ENCODE measurements at regions not wholly inside any gene's neighbourhood (a gene's known extent, or its start where the extent isn't known, plus 50 kb on each side); places are given as distances from the start of the nearest gene placed in this dataset.

DNA sequence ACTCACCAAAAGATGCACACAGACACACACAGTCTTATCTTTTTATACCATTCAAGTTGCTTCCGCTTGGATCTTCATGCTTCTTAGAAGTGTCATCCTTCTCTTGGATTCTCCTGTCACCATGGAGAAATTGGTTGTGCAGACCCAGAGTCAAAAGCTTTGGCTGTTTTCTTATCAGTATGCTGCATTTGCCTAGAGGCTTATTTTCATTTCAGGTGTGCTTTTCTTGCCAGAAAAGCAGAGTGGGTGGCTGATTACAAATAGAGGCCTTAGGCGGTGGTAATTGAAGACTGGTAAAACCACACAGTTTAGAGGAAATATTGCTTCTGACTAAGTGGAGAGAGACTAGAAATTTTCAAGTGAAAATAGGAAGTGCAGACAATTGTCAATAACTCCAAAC lies 70.2 kb upstream of the TLE4 start:
- DNase-seq (ENCODE audit: low read depth) = no peak
- no peak overlapping the region for H3K4me3 ChIP-seq (ENCODE audit: low read depth, low read length)
- no peak for TF ChIP-seq CTCF (conservative IDR thresholded peaks at IDR 0.05; ENCODE audit: low read depth, low read length)

- no peak overlapping the region for H3K4me3 ChIP-seq (ENCODE audit: low read depth, low read length)
- no peak for DNase-seq (ENCODE audit: low read depth)
- no peak for TF ChIP-seq CTCF (conservative IDR thresholded peaks at IDR 0.05; ENCODE audit: low read depth, low read length)
These were observed 64.0 kb upstream of the TLE4 start for GRCh38 chr9:79507801-79508200.

GRCh38 chr9:79512251-79512650 lies 59.5 kb upstream of the TLE4 start:
- TF ChIP-seq CTCF (conservative IDR thresholded peaks at IDR 0.05; ENCODE audit: low read depth, low read length) = no peak
- no peak for DNase-seq (ENCODE audit: low read depth)
- no peak overlapping the region for H3K4me3 ChIP-seq (ENCODE audit: low read depth, low read length)
